NCI-H1694 (cell line): ENCODE measurements at regions not wholly inside any gene's neighbourhood (a gene's known extent, or its start where the extent isn't known, plus 50 kb on each side); places are given as distances from the start of the nearest gene placed in this dataset.
"Not testable (repeated sequence)": the region's sequence is repeated elsewhere in the genome, so short reads cannot be mapped to it uniquely, and the experiment has no call there.

Source experiments
- DNase-seq: peaks from one replicate; lab custom pipeline; 2025; lab: John Stamatoyannopoulos, UW

DNA sequence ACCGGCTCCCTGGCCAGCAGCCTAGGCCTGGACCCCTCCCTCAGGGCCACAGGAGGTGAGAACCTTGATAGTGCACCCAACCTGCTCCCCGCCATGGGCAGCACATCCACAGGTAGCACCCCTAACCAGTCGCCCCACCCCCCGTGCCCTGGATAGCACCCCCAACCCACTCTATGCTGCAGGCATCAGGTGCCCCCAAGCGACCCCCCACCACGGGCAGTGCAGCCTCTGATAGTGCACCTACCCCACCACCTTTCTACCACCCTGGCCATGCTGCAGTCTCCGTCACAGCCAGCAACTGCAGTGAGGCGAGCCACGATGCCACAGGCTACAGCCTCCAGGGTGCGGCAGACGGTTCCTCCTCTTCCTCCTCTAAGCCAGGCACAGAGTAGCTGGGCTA, 55.6 kb downstream of the SOWAHC start:
- DNase-seq: no peak

DNA sequence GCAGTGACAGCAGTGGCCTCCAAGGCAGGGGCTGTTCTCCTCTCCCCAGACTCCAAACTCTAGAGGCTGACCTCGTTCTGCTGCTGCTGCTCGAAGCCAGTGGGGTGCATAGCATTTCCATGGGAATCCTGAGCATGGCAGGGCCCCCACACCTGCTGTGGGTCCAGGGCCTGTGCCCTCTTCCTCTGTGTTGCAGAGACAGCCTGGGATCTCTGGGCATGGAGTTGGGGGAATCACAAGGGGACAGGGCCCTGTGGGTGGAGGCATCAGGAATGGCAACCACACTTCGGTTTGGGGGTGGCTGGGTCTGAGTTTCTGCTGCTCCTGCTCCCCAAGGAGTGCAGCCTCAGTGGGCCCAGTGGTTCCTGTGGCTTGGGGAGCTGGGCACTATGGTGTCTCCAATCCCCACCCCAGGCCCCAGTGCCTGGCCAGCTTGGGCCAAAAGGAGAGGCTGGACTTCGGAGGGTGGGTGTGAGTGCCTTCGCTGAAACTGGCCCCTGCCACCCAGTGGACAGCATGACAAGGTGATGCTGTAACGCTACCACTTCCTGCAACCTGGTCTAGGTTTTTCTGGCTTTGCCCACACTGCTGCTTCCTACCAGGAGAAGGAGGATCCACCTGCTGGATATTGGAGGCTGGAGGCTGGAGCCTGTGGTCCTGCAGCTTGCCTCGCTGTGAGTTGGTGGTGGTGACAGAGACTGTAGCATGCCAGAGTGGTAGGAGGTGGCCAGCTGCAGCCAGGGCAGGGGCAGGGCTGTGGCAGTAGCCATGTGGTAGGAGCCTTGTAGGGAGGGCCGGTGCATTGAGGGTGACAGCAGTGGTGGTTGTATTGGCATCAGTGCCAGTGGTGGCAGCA, 56.6 kb downstream of the SOWAHC start:
- no peak for DNase-seq

GRCh38 chr2:109674894-109675534, 60.9 kb downstream of the SOWAHC start:
- no peak for DNase-seq

DNA sequence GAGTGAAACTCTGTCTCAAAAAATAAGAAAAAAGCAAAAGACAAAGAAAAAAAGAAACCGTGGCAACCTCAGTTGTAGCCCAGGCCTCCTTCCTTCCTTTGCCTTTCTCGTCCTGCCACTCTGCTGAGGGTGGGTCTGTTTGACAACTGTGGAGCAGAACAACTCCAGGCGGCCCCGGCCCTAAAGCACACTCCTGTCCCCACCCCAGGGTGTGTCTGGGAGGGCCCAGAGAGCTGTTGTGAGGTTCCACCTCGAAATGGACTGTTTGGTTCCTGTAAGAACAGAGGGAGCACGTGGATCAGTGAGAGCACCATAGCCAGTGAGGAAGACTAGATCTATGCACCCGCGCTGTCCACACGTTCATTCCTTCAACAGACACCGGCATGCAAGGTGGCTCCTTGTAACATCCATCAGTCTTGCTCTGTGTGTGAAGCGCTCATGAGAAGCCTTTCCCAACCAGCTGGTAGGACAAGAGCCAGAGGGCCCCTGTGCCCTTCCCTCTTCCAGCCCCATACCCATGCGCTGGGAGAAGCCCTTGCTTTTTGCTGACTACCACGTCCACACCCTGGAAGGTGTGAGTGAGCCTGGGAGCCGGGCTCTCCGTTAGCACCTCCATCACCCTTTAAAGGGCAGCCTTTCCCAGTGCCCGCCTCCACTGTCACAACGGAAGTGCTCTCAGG, 61.6 kb downstream of the SOWAHC start:
- no peak for DNase-seq

GRCh38 chr2:109676346-109676902, 62.3 kb downstream of the SOWAHC start:
- DNase-seq: no peak

- not testable (repeated sequence) for DNase-seq
These were observed 63.1 kb downstream of the SOWAHC start for GRCh38 chr2:109677121-109677731.

DNA sequence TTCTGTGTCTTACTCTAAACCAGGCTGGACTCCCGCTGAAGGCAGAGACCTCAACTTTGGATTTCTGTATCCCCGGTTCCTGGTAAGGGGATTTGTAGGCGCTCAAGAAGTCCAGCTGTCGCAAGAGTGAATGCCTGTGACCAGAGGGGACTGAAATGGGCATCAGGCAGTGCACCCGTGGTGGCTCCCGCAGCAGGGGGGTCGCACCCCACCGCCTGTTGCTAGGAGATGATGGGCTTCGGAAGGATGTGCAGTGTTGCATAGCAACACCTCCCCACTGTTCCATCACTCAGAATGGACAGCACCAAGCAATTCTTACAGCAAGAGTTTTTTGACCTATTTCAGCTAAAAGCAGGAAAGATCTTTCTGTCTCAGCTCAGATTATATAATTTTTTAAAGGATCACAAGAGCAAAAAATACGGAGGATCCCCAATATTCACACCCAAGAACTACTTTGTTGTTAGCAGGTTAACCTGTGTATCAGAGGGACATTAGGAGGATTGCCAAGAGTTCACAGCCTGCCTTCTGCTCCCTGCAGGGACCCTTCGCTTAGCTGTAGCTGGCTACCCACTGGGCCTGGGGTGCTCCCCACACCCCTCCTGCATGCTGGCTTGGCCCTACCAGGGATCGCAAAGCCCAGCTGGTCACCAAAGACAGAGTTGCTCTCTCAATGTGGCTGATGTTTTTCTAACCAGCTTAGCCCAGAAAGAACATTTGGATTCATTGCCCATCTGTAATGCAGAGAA, 63.8 kb downstream of the SOWAHC start:
- DNase-seq: no peak

DNA sequence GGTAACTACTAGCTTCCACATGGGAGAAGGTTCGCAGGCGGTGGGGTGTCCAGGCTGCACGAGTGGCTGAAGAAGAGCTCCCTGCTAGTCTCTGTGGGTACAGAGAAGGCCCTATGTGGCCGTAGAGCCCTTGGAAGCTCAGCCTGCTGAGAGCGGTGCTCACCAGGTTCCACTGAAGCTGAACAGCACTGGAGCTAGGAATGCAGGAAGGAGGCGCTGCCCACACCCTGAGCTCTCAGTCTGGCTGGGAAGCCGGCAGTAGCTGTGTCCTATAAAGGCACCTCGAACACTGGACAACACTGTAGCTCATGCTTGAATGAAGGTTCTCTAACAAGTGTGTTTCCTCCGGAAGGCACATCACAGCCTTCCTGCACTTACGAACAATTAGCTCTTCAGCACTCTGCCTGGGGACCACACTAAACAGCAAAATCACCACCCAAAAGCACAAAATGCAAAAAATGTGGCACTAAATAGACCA, 64.6 kb downstream of the SOWAHC start:
- DNase-seq: not testable (repeated sequence)

- DNase-seq: no peak
These were observed 65.1 kb downstream of the SOWAHC start for GRCh38 chr2:109679225-109679624.

DNA sequence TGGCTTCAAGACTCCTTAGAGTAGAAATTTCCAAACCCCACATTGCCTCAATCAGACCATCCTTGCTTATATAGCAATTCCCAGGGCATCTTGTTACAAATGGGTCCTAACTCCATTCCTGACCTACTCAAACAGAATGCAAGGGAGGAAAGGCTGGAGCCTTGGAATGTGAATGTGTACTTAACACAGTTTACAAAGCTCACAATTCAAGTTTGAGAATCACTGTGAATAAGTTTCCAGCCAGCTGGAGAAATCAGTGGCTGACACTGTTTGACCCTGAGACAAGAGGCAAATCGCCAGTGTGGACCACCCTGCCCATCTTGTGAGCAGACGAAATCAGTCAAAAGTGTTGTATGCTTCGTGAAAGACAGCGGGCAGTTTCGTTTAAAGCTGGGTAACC, 65.5 kb downstream of the SOWAHC start:
- DNase-seq: no peak

DNA sequence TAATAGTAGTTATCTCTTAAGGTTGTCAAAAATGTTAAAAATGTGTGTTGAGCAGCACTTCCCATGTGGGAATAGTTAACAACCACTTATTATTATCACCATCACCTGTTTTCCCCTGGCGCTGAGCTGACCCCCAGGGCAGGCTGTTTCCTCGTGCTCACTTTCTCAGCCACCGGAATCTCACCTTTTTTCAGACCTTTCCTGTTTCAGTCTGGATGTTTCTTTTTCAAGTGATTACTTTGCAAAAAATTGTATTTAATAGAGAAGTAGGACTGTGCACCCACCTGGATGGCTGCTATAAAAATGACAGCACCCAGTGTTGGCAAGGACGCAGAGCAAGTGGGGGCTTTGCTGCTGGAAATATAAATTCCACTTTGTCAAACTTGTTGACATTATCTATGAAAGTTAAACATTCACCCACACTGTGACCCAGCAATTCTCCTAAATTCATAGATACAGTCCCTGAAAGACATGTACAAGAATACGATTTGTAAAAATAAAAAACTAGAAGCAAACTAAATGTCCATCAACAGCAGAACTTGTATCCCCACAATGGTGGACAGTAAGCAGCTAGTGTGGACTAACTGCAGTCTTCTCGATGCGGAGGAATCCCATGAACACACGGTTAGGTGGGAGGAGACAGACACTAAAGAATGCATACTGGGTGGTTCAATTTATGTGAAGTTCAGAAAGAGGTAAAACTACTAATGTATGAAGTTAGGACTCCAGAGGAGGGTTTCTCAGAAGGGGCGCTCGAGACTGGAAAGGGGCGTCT, 66.5 kb downstream of the SOWAHC start:
- DNase-seq: no peak

GRCh38 chr2:109681633-109682380, 67.6 kb downstream of the SOWAHC start:
- DNase-seq: no peak

- DNase-seq: no peak
These were observed 69.3 kb downstream of the SOWAHC start for GRCh38 chr2:109683452-109683851.

GRCh38 chr2:109685453-109685852, 71.3 kb downstream of the SOWAHC start:
- no peak for DNase-seq

GRCh38 chr2:109686921-109687320, 72.8 kb downstream of the SOWAHC start:
- DNase-seq: no peak

DNA sequence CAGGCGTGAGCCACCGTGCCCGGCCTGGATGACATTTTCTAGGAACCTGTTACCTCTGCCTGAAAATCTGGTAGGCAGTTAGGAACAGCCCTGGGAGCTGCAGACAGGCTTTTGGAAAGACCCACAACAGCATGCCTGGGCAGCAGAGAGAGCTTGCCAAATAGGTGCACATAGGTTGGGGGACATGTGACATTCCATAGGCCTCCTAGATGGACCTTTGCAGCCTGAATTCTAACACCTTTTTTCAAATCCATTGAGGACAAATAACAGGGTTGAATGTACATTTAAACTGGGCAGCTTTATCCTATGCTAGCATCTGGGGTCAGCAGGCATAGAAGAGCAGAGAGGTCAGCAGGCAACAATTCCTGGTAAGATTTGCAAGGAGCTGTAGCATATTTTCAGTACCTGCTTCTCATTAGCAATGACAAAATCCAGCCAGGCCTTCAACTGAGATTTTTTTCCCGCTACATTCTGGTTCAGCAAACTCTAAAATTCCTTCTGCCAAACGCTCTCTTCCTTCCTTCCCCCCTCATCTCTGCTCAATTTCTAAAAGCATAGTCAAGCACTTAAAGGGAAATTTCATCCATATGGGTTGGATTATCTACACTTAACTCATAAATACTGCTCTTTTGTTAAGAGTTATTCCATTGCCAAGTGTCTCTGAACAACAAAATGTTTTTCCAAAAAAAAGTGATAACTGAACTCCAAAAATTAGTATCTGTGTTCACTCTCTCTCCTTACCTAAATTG, 75.2 kb downstream of the SOWAHC start:
- no peak for DNase-seq

DNA sequence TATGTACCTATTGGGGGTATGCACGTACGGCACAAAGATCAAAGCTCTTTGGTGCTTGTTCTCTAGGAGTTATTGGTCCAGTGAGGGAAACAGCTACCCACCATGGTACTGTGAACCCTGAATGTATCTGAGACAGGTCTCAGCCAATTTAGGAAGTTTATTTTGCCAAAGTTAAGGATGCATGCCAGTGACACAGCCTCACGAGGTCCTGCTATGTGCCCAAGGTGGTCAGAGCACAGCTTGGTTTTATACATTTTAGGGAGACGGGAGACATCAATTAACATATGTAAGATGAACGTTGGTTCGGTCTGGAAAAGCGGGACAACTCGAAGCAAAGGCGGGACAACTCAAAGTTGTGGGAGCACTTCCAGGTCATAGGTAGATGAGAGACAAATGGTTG, 75.8 kb downstream of the SOWAHC start:
- DNase-seq: no peak

DNA sequence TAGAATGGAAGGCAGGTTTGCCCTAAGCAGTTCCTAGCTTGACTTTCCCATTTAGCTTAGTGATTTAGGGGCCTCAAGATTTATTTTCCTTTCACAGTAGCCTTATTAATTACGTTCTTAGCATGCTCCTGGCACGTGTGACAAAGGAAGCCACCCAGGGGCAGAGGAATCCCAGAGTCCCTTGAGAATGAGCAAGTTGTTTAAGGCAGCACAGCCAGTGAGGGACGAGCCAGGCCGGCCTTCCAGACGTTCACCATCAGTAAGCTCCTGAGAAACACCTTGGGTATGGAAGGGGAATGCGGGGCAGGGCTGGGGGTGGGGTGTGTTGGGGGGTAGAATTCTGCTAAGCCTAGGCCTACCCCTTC, 76.3 kb downstream of the SOWAHC start:
- DNase-seq: no peak
